ENCODE measurements at regions not wholly inside any gene's neighbourhood (a gene's known extent, or its start where the extent isn't known, plus 50 kb on each side); places are given as distances from the start of the nearest gene placed in this dataset.
"Not testable (repeated sequence)": the region's sequence is repeated elsewhere in the genome, so short reads cannot be mapped to it uniquely, and the experiment has no call there.

- TF ChIP-seq CTCF (conservative IDR thresholded peaks at IDR 0.05 in 1 of 2, IDR thresholded peaks at IDR 0.05 in 1 of 2; ENCODE audit: extremely low read depth in 1 of 2, insufficient read depth in 1 of 2, low read depth in 1 of 2, low read length in 2 of 2); EZH2 (IDR thresholded peaks at IDR 0.05; ENCODE audit: borderline replicate concordance, low read length): not testable (repeated sequence)
Measured at GRCh38 chr21:27968240-27968639, 1001.4 kb upstream of the ADAMTS5 start.
